Upper lobe of left lung (tissue), 4 donors: ENCODE measurements at regions not wholly inside any gene's neighbourhood (a gene's known extent, or its start where the extent isn't known, plus 50 kb on each side); places are given as distances from the start of the nearest gene placed in this dataset.

Source experiments
- EP300 ChIP-seq, 4 donors: sonication (generic); formaldehyde crosslinking; IDR thresholded peaks; one replicate each; pipeline ENCODE4 v1.5.1; 2017; ENCODE audit warnings: antibody characterized with exemption in 4 of 4, control low read depth in 2 of 4
- POLR2A ChIP-seq, 4 donors: fragments of 450-650 bp; IDR thresholded peaks; one replicate each; pipeline ENCODE4 v1.5.1; 2016 to 2017; ENCODE audit warnings: antibody characterized with exemption in 4 of 4, mild to moderate bottlenecking in 2 of 4
- POLR2AphosphoS5 ChIP-seq, 2 donors: sonication (generic); formaldehyde crosslinking; IDR thresholded peaks; one replicate each; pipeline ENCODE4 v1.5.1; 2017; ENCODE audit warnings: antibody characterized with exemption in 2 of 2
- TF ChIP-seq, protein P1 (sequence below), 6 experiments: fragments of 450-650 bp in 4 of 6; fragments of 200-600 bp in 2 of 6; sonication (generic) in 2 of 6; IDR thresholded peaks; one replicate each; pipeline ENCODE4 v1.5.1; 2016 to 2019; ENCODE audit warnings: antibody characterized with exemption in 6 of 6

DNA sequence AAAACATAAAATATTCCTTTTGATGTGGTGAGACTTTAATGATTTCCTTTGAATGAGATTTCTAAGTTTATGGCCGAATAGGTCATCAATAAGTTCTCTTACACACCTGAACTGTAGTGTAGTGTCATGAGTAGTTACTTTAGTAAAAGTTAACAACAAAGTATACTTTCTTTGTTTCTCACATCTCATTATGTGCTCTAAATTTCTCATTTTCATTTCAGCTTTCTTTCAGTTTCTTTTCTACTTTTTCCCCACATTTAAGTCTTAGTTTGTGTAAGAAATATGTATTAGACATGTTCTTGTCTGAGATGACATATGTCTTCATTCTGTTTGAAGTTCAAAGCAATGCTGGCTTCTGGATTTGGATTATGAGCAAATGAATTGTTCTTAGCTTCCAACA, 348.1 kb downstream of the ANKRD7 start:
- TF ChIP-seq, protein P1, sequence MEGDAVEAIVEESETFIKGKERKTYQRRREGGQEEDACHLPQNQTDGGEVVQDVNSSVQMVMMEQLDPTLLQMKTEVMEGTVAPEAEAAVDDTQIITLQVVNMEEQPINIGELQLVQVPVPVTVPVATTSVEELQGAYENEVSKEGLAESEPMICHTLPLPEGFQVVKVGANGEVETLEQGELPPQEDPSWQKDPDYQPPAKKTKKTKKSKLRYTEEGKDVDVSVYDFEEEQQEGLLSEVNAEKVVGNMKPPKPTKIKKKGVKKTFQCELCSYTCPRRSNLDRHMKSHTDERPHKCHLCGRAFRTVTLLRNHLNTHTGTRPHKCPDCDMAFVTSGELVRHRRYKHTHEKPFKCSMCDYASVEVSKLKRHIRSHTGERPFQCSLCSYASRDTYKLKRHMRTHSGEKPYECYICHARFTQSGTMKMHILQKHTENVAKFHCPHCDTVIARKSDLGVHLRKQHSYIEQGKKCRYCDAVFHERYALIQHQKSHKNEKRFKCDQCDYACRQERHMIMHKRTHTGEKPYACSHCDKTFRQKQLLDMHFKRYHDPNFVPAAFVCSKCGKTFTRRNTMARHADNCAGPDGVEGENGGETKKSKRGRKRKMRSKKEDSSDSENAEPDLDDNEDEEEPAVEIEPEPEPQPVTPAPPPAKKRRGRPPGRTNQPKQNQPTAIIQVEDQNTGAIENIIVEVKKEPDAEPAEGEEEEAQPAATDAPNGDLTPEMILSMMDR (IDR thresholded peaks at IDR 0.05): no peak
- TF ChIP-seq POLR2A (IDR thresholded peaks at IDR 0.05): no peak
- TF ChIP-seq EP300 (IDR thresholded peaks at IDR 0.05): no peak
- TF ChIP-seq POLR2AphosphoS5 (IDR thresholded peaks at IDR 0.05): no peak
